Activated CD4-positive, alpha-beta T cell treated with anti-CD3 and anti-CD28 coated beads, Interleukin-2, amount 10 ng/mL, durations not matched to agents 24 days and 14 days (primary cell): ENCODE measurements at regions not wholly inside any gene's neighbourhood (a gene's known extent, or its start where the extent isn't known, plus 50 kb on each side); places are given as distances from the start of the nearest gene placed in this dataset.
"Not testable (repeated sequence)": the region's sequence is repeated elsewhere in the genome, so short reads cannot be mapped to it uniquely, and the experiment has no call there.

Source experiments
- DNase-seq: peaks from one replicate; pipeline ENCODE4 v3.0.0; 2022
- H3K27ac Mint-ChIP-seq: one replicate; pipeline ENCODE4 v1.8.0; 2022; ENCODE audit warnings: mild to moderate bottlenecking, mixed read lengths
- H3K27me3 Mint-ChIP-seq: one replicate; pipeline ENCODE4 v1.8.0; 2022; ENCODE audit warnings: mixed read lengths
- H3K36me3 Mint-ChIP-seq: one replicate; pipeline ENCODE4 v1.8.0; 2022; ENCODE audit warnings: low read depth, mild to moderate bottlenecking, mixed read lengths
- H3K4me1 Mint-ChIP-seq: one replicate; pipeline ENCODE4 v1.8.0; 2021; ENCODE audit warnings: mixed read lengths
- H3K4me3 Mint-ChIP-seq: one replicate; pipeline ENCODE4 v1.8.0; 2022; ENCODE audit warnings: mild to moderate bottlenecking, moderate library complexity, mixed read lengths
- H3K9me3 Mint-ChIP-seq: one replicate; pipeline ENCODE4 v1.8.0; 2021; ENCODE audit warnings: mixed read lengths
- intact Hi-C: fragments of 100-400 bp; cut with micrococcal nuclease; formaldehyde crosslinking; loops from one replicate; pipeline ENCODE4 v1.15.1; 2023

GRCh38 chr4:175087145-175087544, 169.0 kb downstream of the ADAM29 start:
- H3K27me3 Mint-ChIP-seq: no peaks in the 10 kb centered on the region
- H3K4me1 Mint-ChIP-seq: no peaks in the 10 kb centered on the region
- no peak for DNase-seq
- H3K4me3 Mint-ChIP-seq: no peak overlapping the region
- H3K27ac Mint-ChIP-seq: no peak overlapping the region
- no peaks in the 10 kb centered on the region for H3K9me3 Mint-ChIP-seq
- intact Hi-C loops: no loop called here
- no peaks in the 10 kb centered on the region for H3K36me3 Mint-ChIP-seq

- Mint-ChIP-seq H3K27ac (no peak overlapping the region), H3K4me3 (no peak overlapping the region), H3K36me3 (no peaks in the 10 kb centered on the region), H3K9me3 (peaks cover 6% of the 10 kb centered on the region), H3K27me3 (no peaks in the 10 kb centered on the region), H3K4me1 (no peaks in the 10 kb centered on the region)
- no peak for DNase-seq
- intact Hi-C loops: no loop called here
These were observed 172.0 kb downstream of the ADAM29 start for GRCh38 chr4:175090116-175090515.

- peaks cover 6% of the 10 kb centered on the region for H3K9me3 Mint-ChIP-seq
- no peak overlapping the region for H3K27ac Mint-ChIP-seq
- H3K27me3 Mint-ChIP-seq: no peaks in the 10 kb centered on the region
- H3K36me3 Mint-ChIP-seq: no peaks in the 10 kb centered on the region
- H3K4me3 Mint-ChIP-seq: no peak overlapping the region
- no peaks in the 10 kb centered on the region for H3K4me1 Mint-ChIP-seq
- DNase-seq: no peak
- intact Hi-C loops: no loop called here
These were observed 173.5 kb downstream of the ADAM29 start for GRCh38 chr4:175091649-175092048.

- Mint-ChIP-seq H3K36me3 (no peaks in the 10 kb centered on the region), H3K27ac (no peak overlapping the region), H3K4me1 (no peaks in the 10 kb centered on the region), H3K4me3 (no peak overlapping the region), H3K9me3 (peaks cover 6% of the 10 kb centered on the region), H3K27me3 (no peaks in the 10 kb centered on the region)
- DNase-seq: no peak
- intact Hi-C loops: no loop called here
These were observed 174.0 kb downstream of the ADAM29 start for GRCh38 chr4:175092114-175092513.

GRCh38 chr4:175093055-175093454, 174.9 kb downstream of the ADAM29 start:
- intact Hi-C loops, H3K4me1 Mint-ChIP-seq, H3K9me3 Mint-ChIP-seq, H3K27ac Mint-ChIP-seq, H3K36me3 Mint-ChIP-seq, H3K4me3 Mint-ChIP-seq, DNase-seq, H3K27me3 Mint-ChIP-seq: not testable (repeated sequence)

- no peaks in the 10 kb centered on the region for H3K4me1 Mint-ChIP-seq
- DNase-seq: no peak
- no peaks in the 10 kb centered on the region for H3K27me3 Mint-ChIP-seq
- H3K36me3 Mint-ChIP-seq: no peaks in the 10 kb centered on the region
- H3K27ac Mint-ChIP-seq: no peak overlapping the region
- H3K9me3 Mint-ChIP-seq: peaks cover 8% of the 10 kb centered on the region
- intact Hi-C loops: no loop called here
- no peak overlapping the region for H3K4me3 Mint-ChIP-seq
These were observed 185.2 kb downstream of the ADAM29 start for GRCh38 chr4:175103403-175103802.

- Mint-ChIP-seq H3K9me3 (peaks cover 14% of the 10 kb centered on the region), H3K4me3 (no peak overlapping the region), H3K27ac (no peak overlapping the region), H3K36me3 (no peaks in the 10 kb centered on the region), H3K4me1 (no peaks in the 10 kb centered on the region), H3K27me3 (no peaks in the 10 kb centered on the region)
- no peak for DNase-seq
- intact Hi-C loops: no loop called here
These were observed 188.1 kb downstream of the ADAM29 start for GRCh38 chr4:175106301-175106700.

GRCh38 chr4:175109933-175110332, 191.8 kb downstream of the ADAM29 start:
- Mint-ChIP-seq H3K27ac (no peak overlapping the region), H3K4me1 (no peaks in the 10 kb centered on the region), H3K9me3 (peaks cover 16% of the 10 kb centered on the region), H3K4me3 (no peak overlapping the region), H3K27me3 (no peaks in the 10 kb centered on the region), H3K36me3 (no peaks in the 10 kb centered on the region)
- DNase-seq: no peak
- intact Hi-C loops: no loop called here

- peaks cover 17% of the 10 kb centered on the region for H3K9me3 Mint-ChIP-seq
- no peaks in the 10 kb centered on the region for H3K36me3 Mint-ChIP-seq
- no peak overlapping the region for H3K27ac Mint-ChIP-seq
- intact Hi-C loops: no loop called here
- no peak overlapping the region for H3K4me3 Mint-ChIP-seq
- no peaks in the 10 kb centered on the region for H3K4me1 Mint-ChIP-seq
- no peak for DNase-seq
- no peaks in the 10 kb centered on the region for H3K27me3 Mint-ChIP-seq
These were observed 207.4 kb downstream of the ADAM29 start for GRCh38 chr4:175125410-175126068.

GRCh38 chr4:175127314-175127713, 209.2 kb downstream of the ADAM29 start:
- Mint-ChIP-seq H3K27ac (no peak overlapping the region), H3K9me3 (peaks cover 4% of the 10 kb centered on the region)

GRCh38 chr4:175129797-175130196, 211.6 kb downstream of the ADAM29 start:
- Mint-ChIP-seq H3K4me1 (no peaks in the 10 kb centered on the region), H3K27me3 (no peaks in the 10 kb centered on the region), H3K36me3 (no peaks in the 10 kb centered on the region), H3K9me3 (peaks cover 6% of the 10 kb centered on the region), H3K4me3 (no peak overlapping the region), H3K27ac (no peak overlapping the region)
- DNase-seq: no peak
- intact Hi-C loops: no loop called here

More at GRCh38 chr4:175127314-175127713, 209.2 kb downstream of the ADAM29 start:
- intact Hi-C loops: no loop called here
- H3K36me3 Mint-ChIP-seq: no peaks in the 10 kb centered on the region
- H3K4me1 Mint-ChIP-seq: no peaks in the 10 kb centered on the region
- H3K27me3 Mint-ChIP-seq: no peaks in the 10 kb centered on the region
- no peak for DNase-seq
- H3K4me3 Mint-ChIP-seq: no peak overlapping the region

GRCh38 chr4:175139205-175139604, 221.0 kb downstream of the ADAM29 start:
- Mint-ChIP-seq H3K36me3 (no peaks in the 10 kb centered on the region), H3K9me3 (peaks cover 3% of the 10 kb centered on the region), H3K27ac (no peak overlapping the region), H3K27me3 (no peaks in the 10 kb centered on the region), H3K4me3 (no peak overlapping the region), H3K4me1 (no peaks in the 10 kb centered on the region)
- intact Hi-C loops: no loop called here
- DNase-seq: no peak

- Mint-ChIP-seq H3K27me3 (no peaks in the 10 kb centered on the region), H3K36me3 (no peaks in the 10 kb centered on the region), H3K27ac (no peak overlapping the region), H3K9me3 (no peaks in the 10 kb centered on the region), H3K4me1 (no peaks in the 10 kb centered on the region), H3K4me3 (no peak overlapping the region)
- DNase-seq: no peak
- intact Hi-C loops: no loop called here
These were observed 225.0 kb downstream of the ADAM29 start for GRCh38 chr4:175143116-175143515.

GRCh38 chr4:175146799-175147198, 228.6 kb downstream of the ADAM29 start:
- no peak overlapping the region for H3K4me3 Mint-ChIP-seq
- no peaks in the 10 kb centered on the region for H3K4me1 Mint-ChIP-seq
- no peak for DNase-seq
- no peaks in the 10 kb centered on the region for H3K9me3 Mint-ChIP-seq
- intact Hi-C loops: no loop called here
- no peaks in the 10 kb centered on the region for H3K36me3 Mint-ChIP-seq
- H3K27me3 Mint-ChIP-seq: no peaks in the 10 kb centered on the region
- no peak overlapping the region for H3K27ac Mint-ChIP-seq

GRCh38 chr4:175147233-175147632, 229.1 kb downstream of the ADAM29 start:
- intact Hi-C loops: no loop called here
- Mint-ChIP-seq H3K36me3 (no peaks in the 10 kb centered on the region), H3K4me1 (no peaks in the 10 kb centered on the region), H3K27ac (no peak overlapping the region), H3K9me3 (no peaks in the 10 kb centered on the region), H3K27me3 (no peaks in the 10 kb centered on the region), H3K4me3 (no peak overlapping the region)
- DNase-seq: no peak
